ENCODE measurements at regions not wholly inside any gene's neighbourhood (a gene's known extent, or its start where the extent isn't known, plus 50 kb on each side); places are given as distances from the start of the nearest gene placed in this dataset.

- no peaks in the 10 kb centered on the region for H3K4me1 ChIP-seq (ENCODE audit: control insufficient read depth in 1 of 2, insufficient read depth in 2 of 2, low read length in 2 of 2)
- H3K9me3 ChIP-seq (ENCODE audit: control insufficient read depth in 1 of 2, insufficient read depth in 1 of 2, low read depth in 1 of 2, low read length in 2 of 2) = no peaks in the 10 kb centered on the region
- CTCF ChIA-PET = no interaction called here
- H3K27me3 ChIP-seq (ENCODE audit: insufficient read depth, low read length) = no peaks in the 10 kb centered on the region
- POLR2A ChIA-PET = no interaction called here
- no peak overlapping the region for H3K4me3 ChIP-seq (replicated peaks in 1 of 2; ENCODE audit: low read depth in 1 of 2, low read length in 2 of 2)
- no peak overlapping the region for H2AFZ ChIP-seq (ENCODE audit: low read depth, low read length, poor library complexity, severe bottlenecking)
- H3K79me2 ChIP-seq (ENCODE audit: insufficient read depth, low read length) = no peaks in the 10 kb centered on the region
- ATAC-seq (no peak), DNase-seq (ENCODE audit: low read depth, low spot score) (no peak)
- RAD21 ChIA-PET (ENCODE audit: low non-redundant PET in 1 of 2, low total read pairs in 2 of 2, uncharacterized antibody in 2 of 2, unreplicated experiment in 2 of 2) = no interaction called here
- H3K9me2 ChIP-seq (ENCODE audit: insufficient read depth) = no peaks in the 10 kb centered on the region
- no peak overlapping the region for H3K27ac ChIP-seq (ENCODE audit: low read depth, low read length)
- no peaks in the 10 kb centered on the region for H3K36me3 ChIP-seq (ENCODE audit: control insufficient read depth in 1 of 2, insufficient read depth in 2 of 2, low read length in 2 of 2)
- TF ChIP-seq EZH2 (IDR thresholded peaks at IDR 0.05) (no peak), SIN3A (IDR thresholded peaks at IDR 0.05; ENCODE audit: low read depth) (no peak), EZH2phosphoT487 (IDR thresholded peaks at IDR 0.05; ENCODE audit: borderline replicate concordance) (no peak), SRF (IDR thresholded peaks at IDR 0.05; ENCODE audit: low read depth) (no peak), SP1 (IDR thresholded peaks at IDR 0.05; ENCODE audit: low read depth) (no peak), ATF3 (IDR thresholded peaks at IDR 0.05) (no peak), RAD21 (IDR thresholded peaks at IDR 0.05; ENCODE audit: low read depth) (no peak), CEBPB (IDR thresholded peaks at IDR 0.05; ENCODE audit: low read depth) (no peak), YY1 (IDR thresholded peaks at IDR 0.05; ENCODE audit: extremely low read depth, insufficient replicate concordance, low read depth, low read length) (no peak), FOSL1 (IDR thresholded peaks at IDR 0.05; ENCODE audit: low read depth) (no peak), ZFX (IDR thresholded peaks at IDR 0.05) (no peak), ZNF274 (IDR thresholded peaks at IDR 0.05; ENCODE audit: low read depth, low read length) (no peak), MAX (IDR thresholded peaks at IDR 0.05) (no peak), EGR1 (IDR thresholded peaks at IDR 0.05; ENCODE audit: low read depth) (no peak), TCF7L2 (IDR thresholded peaks at IDR 0.05; ENCODE audit: borderline replicate concordance, extremely low read depth, insufficient read depth, insufficient read length) (no peak), POLR2AphosphoS5 (IDR thresholded peaks at IDR 0.05; ENCODE audit: low read depth, low read length) (no peak), CTCF (IDR thresholded peaks at IDR 0.05 in 2 of 3, conservative IDR thresholded peaks at IDR 0.05 in 1 of 3; ENCODE audit: borderline replicate concordance in 1 of 3, insufficient read depth in 1 of 3, low read depth in 2 of 3, low read length in 2 of 3) (no peak)
- TF ChIP-seq, protein P1, sequence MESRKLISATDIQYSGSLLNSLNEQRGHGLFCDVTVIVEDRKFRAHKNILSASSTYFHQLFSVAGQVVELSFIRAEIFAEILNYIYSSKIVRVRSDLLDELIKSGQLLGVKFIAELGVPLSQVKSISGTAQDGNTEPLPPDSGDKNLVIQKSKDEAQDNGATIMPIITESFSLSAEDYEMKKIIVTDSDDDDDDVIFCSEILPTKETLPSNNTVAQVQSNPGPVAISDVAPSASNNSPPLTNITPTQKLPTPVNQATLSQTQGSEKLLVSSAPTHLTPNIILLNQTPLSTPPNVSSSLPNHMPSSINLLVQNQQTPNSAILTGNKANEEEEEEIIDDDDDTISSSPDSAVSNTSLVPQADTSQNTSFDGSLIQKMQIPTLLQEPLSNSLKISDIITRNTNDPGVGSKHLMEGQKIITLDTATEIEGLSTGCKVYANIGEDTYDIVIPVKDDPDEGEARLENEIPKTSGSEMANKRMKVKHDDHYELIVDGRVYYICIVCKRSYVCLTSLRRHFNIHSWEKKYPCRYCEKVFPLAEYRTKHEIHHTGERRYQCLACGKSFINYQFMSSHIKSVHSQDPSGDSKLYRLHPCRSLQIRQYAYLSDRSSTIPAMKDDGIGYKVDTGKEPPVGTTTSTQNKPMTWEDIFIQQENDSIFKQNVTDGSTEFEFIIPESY (IDR thresholded peaks at IDR 0.05; ENCODE audit: extremely low read depth, insufficient replicate concordance, low read length) = no peak
- TF ChIP-seq, protein P2, sequence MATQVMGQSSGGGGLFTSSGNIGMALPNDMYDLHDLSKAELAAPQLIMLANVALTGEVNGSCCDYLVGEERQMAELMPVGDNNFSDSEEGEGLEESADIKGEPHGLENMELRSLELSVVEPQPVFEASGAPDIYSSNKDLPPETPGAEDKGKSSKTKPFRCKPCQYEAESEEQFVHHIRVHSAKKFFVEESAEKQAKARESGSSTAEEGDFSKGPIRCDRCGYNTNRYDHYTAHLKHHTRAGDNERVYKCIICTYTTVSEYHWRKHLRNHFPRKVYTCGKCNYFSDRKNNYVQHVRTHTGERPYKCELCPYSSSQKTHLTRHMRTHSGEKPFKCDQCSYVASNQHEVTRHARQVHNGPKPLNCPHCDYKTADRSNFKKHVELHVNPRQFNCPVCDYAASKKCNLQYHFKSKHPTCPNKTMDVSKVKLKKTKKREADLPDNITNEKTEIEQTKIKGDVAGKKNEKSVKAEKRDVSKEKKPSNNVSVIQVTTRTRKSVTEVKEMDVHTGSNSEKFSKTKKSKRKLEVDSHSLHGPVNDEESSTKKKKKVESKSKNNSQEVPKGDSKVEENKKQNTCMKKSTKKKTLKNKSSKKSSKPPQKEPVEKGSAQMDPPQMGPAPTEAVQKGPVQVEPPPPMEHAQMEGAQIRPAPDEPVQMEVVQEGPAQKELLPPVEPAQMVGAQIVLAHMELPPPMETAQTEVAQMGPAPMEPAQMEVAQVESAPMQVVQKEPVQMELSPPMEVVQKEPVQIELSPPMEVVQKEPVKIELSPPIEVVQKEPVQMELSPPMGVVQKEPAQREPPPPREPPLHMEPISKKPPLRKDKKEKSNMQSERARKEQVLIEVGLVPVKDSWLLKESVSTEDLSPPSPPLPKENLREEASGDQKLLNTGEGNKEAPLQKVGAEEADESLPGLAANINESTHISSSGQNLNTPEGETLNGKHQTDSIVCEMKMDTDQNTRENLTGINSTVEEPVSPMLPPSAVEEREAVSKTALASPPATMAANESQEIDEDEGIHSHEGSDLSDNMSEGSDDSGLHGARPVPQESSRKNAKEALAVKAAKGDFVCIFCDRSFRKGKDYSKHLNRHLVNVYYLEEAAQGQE (IDR thresholded peaks at IDR 0.05; ENCODE audit: low read depth) = no peak
- no peak overlapping the region for H3K9ac ChIP-seq (ENCODE audit: low read length)
- no peak overlapping the region for H3K4me2 ChIP-seq (ENCODE audit: low read length)
- H4K20me1 ChIP-seq (ENCODE audit: insufficient read depth) = no peaks in the 10 kb centered on the region
- no TSS peak for BruUV-seq (replicated peaks)
- intact Hi-C loops (cut with micrococcal nuclease) = no loop called here
Measured at GRCh38 chr12:19674437-19674836, 235.1 kb downstream of the AEBP2 start.
